Loucy (cell line): ENCODE measurements at regions not wholly inside any gene's neighbourhood (a gene's known extent, or its start where the extent isn't known, plus 50 kb on each side); places are given as distances from the start of the nearest gene placed in this dataset.

Experiments
- EZH2phosphoT487 ChIP-seq: fragments of 200-600 bp; IDR thresholded peaks from 2 replicates; pipeline ENCODE4 v1.6.1; 2018; ENCODE audit warnings: antibody characterized with exemption, mild to moderate bottlenecking, moderate library complexity, borderline replicate concordance
- TF ChIP-seq, protein P1 (sequence below): fragments of 200-600 bp; sonication (generic); conservative IDR thresholded peaks from 2 replicates; pipeline ENCODE4 v1.5.1; 2014; ENCODE audit warnings: mild to moderate bottlenecking, antibody characterized with exemption, low read length

DNA sequence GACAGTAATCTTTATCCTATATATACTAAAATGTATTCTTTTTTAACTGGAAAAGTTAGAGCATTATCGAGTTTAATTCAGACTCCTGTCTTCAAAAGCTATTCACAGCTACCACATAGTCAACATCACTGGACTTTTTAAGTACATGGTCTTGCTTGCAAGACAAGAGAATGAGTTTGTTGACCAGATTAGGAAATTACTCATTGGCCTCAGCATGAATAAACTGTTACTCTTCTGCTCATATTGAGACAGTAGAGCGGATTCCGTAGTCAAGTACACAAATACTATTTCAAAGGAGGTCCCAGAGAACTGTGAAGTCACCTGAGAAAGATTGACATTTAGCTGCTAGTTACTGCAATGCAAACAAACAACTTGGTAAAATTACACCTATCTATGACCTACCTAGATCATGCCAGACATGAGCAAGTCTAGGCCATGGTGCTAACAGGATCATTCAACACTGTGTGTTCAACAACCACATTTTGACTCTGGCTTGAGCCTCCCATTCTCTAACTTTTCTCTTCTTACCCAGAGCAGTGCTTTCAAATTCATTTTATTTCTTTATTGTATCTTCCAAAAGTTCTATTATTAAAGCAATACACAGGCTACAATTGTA, 280.9 kb downstream of the NEBL start:
- TF ChIP-seq, protein P1, sequence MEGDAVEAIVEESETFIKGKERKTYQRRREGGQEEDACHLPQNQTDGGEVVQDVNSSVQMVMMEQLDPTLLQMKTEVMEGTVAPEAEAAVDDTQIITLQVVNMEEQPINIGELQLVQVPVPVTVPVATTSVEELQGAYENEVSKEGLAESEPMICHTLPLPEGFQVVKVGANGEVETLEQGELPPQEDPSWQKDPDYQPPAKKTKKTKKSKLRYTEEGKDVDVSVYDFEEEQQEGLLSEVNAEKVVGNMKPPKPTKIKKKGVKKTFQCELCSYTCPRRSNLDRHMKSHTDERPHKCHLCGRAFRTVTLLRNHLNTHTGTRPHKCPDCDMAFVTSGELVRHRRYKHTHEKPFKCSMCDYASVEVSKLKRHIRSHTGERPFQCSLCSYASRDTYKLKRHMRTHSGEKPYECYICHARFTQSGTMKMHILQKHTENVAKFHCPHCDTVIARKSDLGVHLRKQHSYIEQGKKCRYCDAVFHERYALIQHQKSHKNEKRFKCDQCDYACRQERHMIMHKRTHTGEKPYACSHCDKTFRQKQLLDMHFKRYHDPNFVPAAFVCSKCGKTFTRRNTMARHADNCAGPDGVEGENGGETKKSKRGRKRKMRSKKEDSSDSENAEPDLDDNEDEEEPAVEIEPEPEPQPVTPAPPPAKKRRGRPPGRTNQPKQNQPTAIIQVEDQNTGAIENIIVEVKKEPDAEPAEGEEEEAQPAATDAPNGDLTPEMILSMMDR, result no peak
- no peak for TF ChIP-seq EZH2phosphoT487
